Sigmoid colon (tissue), 6 donors: ENCODE measurements at regions not wholly inside any gene's neighbourhood (a gene's known extent, or its start where the extent isn't known, plus 50 kb on each side); places are given as distances from the start of the nearest gene placed in this dataset.

Experiments used
- DNase-seq: peaks from one replicate; pipeline ENCODE4 v3.0.0-alpha.2; 2019
- H3K27ac ChIP-seq, 4 donors: fragments of 200-600 bp; sonication (generic); one replicate each; pipeline ENCODE4 v1.5.1; 2016 to 2019; ENCODE audit warnings: mild to moderate bottlenecking in 1 of 4
- H3K27me3 ChIP-seq, 3 donors: fragments of 200-600 bp; sonication (generic); one replicate each; pipeline ENCODE4 v1.5.1; 2019; ENCODE audit warnings: mild to moderate bottlenecking in 1 of 3
- H3K36me3 ChIP-seq, 4 donors: fragments of 200-600 bp; sonication (generic); one replicate each; pipeline ENCODE4 v1.5.1; 2016 to 2019
- H3K4me1 ChIP-seq, 4 donors: fragments of 200-600 bp; sonication (generic); one replicate each; pipeline ENCODE4 v1.5.1; 2017 to 2019
- H3K4me3 ChIP-seq, 4 donors: fragments of 200-600 bp; sonication (generic); one replicate each; pipeline ENCODE4 v1.5.1; 2017 to 2019; ENCODE audit warnings: mild to moderate bottlenecking in 2 of 4, moderate library complexity in 1 of 4
- H3K9me3 ChIP-seq, 4 donors: fragments of 200-600 bp in 3 of 4; sonication (generic) in 3 of 4; one replicate each; pipeline versions ENCODE4 v1.5.1 to v1.6.1; 2013 to 2019
- CTCF ChIP-seq, 4 experiments: fragments of 450-650 bp in 3 of 4; fragments of 200-600 bp in 1 of 4; IDR thresholded peaks; one replicate each; pipeline ENCODE4 v1.5.1; 2016 to 2019; ENCODE audit warnings: antibody characterized with exemption in 4 of 4, mild to moderate bottlenecking in 3 of 4, moderate library complexity in 2 of 4
- EP300 ChIP-seq, 4 donors: sonication (generic); formaldehyde crosslinking; IDR thresholded peaks; one replicate each; pipeline ENCODE4 v1.6.1; 2017; ENCODE audit warnings: antibody characterized with exemption in 4 of 4
- POLR2A ChIP-seq, 2 donors: fragments of 450-650 bp; IDR thresholded peaks; one replicate each; pipeline ENCODE4 v1.6.1; 2016; ENCODE audit warnings: antibody characterized with exemption in 2 of 2, mild to moderate bottlenecking in 2 of 2, moderate library complexity in 2 of 2
- POLR2AphosphoS5 ChIP-seq, 4 donors: sonication (generic); formaldehyde crosslinking; IDR thresholded peaks; one replicate each; pipeline ENCODE4 v1.6.1; 2017; ENCODE audit warnings: antibody characterized with exemption in 4 of 4
- WGBS, 2 donors: extraction: QIAGEN DNeasy Blood & Tissue Kit; methylation state at CpG; one replicate each; pipeline ENCODE4 v1.1.7; 2013; 5-methylcytosine and 5-hydroxymethylcytosine counted together
- intact Hi-C: fragments of 100-400 bp; cut with DNase I; formaldehyde crosslinking; loops from one replicate; pipeline ENCODE4 v1.15.1; 2023
- donor health status: healthy with polysubstance abuse.
- donor health status: healthy.

- Histone ChIP-seq H3K27ac (no peak overlapping the region), H3K27me3 (no peaks in the 10 kb centered on the region), H3K9me3 (peaks cover 0 to 9% (median 8%) of the 10 kb centered on the region in 4 donors), H3K4me1 (no peaks in the 10 kb centered on the region), H3K4me3 (no peak overlapping the region), H3K36me3 (no peaks in the 10 kb centered on the region)
- no peak for DNase-seq
- intact Hi-C loops: no loop called here
- 81 to 82% methylated on average over 2 of the region's 2 CpGs for WGBS, 2 donors
- TF ChIP-seq POLR2A (IDR thresholded peaks at IDR 0.05): no peak
- no peak for TF ChIP-seq CTCF (IDR thresholded peaks at IDR 0.05)
- TF ChIP-seq EP300 (IDR thresholded peaks at IDR 0.05): no peak
- TF ChIP-seq POLR2AphosphoS5 (IDR thresholded peaks at IDR 0.05): no peak
Measured at GRCh38 chr18:8928044-8928443, 174.5 kb upstream of the NDUFV2 start.

GRCh38 chr18:8928847-8929780 is 173.4 kb upstream of the NDUFV2 start:
- Histone ChIP-seq H3K4me1 (peaks cover 0 to 5% (median 0%) of the 10 kb centered on the region in 4 donors), H3K27ac (no peak overlapping the region), H3K27me3 (no peaks in the 10 kb centered on the region), H3K4me3 (no peak overlapping the region), H3K9me3 (peaks cover 0 to 9% (median 8%) of the 10 kb centered on the region in 4 donors), H3K36me3 (no peaks in the 10 kb centered on the region)
- intact Hi-C loops: no loop called here
- no peak for TF ChIP-seq EP300 (IDR thresholded peaks at IDR 0.05)
- TF ChIP-seq POLR2A (IDR thresholded peaks at IDR 0.05): no peak
- no peak for TF ChIP-seq POLR2AphosphoS5 (IDR thresholded peaks at IDR 0.05)
- TF ChIP-seq CTCF (IDR thresholded peaks at IDR 0.05): no peak
- no peak for DNase-seq
- WGBS, 2 donors: 92 to 94% methylated on average over 3 of the region's 3 CpGs

GRCh38 chr18:8930990-8931616 is 171.4 kb upstream of the NDUFV2 start:
- Histone ChIP-seq H3K36me3 (no peaks in the 10 kb centered on the region), H3K27me3 (no peaks in the 10 kb centered on the region), H3K4me1 (peaks cover 0 to 6% (median 0%) of the 10 kb centered on the region in 4 donors), H3K9me3 (peaks cover 0 to 9% (median 8%) of the 10 kb centered on the region in 4 donors), H3K4me3 (no peak overlapping the region), H3K27ac (no peak overlapping the region)
- WGBS, 2 donors: 46 to 61% methylated on average over 3 of the region's 3 CpGs
- no peak for TF ChIP-seq CTCF (IDR thresholded peaks at IDR 0.05)
- TF ChIP-seq POLR2AphosphoS5 (IDR thresholded peaks at IDR 0.05): no peak
- no peak for TF ChIP-seq EP300 (IDR thresholded peaks at IDR 0.05)
- no peak for TF ChIP-seq POLR2A (IDR thresholded peaks at IDR 0.05)
- no peak for DNase-seq
- intact Hi-C loops: no loop called here

- H3K27ac ChIP-seq: no peak overlapping the region
- H3K27me3 ChIP-seq: no peaks in the 10 kb centered on the region
- intact Hi-C loops: no loop called here
- TF ChIP-seq EP300 (IDR thresholded peaks at IDR 0.05): no peak
- TF ChIP-seq POLR2A (IDR thresholded peaks at IDR 0.05): no peak
- TF ChIP-seq CTCF (IDR thresholded peaks at IDR 0.05): no peak
- H3K9me3 ChIP-seq: peaks cover 0 to 9% (median 5%) of the 10 kb centered on the region in 4 donors
- DNase-seq: no peak
- H3K4me3 ChIP-seq: no peak overlapping the region
- peaks cover 0 to 6% (median 0%) of the 10 kb centered on the region in 4 donors for H3K4me1 ChIP-seq
- no peaks in the 10 kb centered on the region for H3K36me3 ChIP-seq
Measured at GRCh38 chr18:8932866-8933265, 169.6 kb upstream of the NDUFV2 start.
